ENCODE measurements at regions not wholly inside any gene's neighbourhood (a gene's known extent, or its start where the extent isn't known, plus 50 kb on each side); places are given as distances from the start of the nearest gene placed in this dataset.

- no peak for TF ChIP-seq TFCP2L1 (CRISPR knock-in tag; IDR thresholded peaks at IDR 0.05)
- Histone ChIP-seq H3K27ac (no peak overlapping the region), H3K4me2 (no peak overlapping the region), H3K9me3 (no peaks in the 10 kb centered on the region), H3K4me3 (no peak overlapping the region), H3K4me1 (no peaks in the 10 kb centered on the region)
- ChIA-PET CTCF (no interaction called here), POLR2A (no interaction called here)
- no peak for DNase-seq (ENCODE audit: low read depth in 1 of 2, low spot score in 1 of 2)
- ATAC-seq, result no peak
- FAIRE-seq, result no peak
- 11% methylated on average over 2 of the region's 2 CpGs for WGBS (ENCODE audit: missing lambda C conversion rate)
Measured at GRCh38 chr4:134401798-134402197, 200.2 kb upstream of the PABPC4L start.

GRCh38 chr4:134393592-134393991, 192.0 kb upstream of the PABPC4L start:
- no peak for ATAC-seq
- no peak overlapping the region for H3K27ac ChIP-seq
- DNase-seq (ENCODE audit: low read depth in 1 of 2, low spot score in 1 of 2), result no peak
- 87% methylated on average over 2 of the region's 2 CpGs for WGBS (ENCODE audit: missing lambda C conversion rate)
- H3K4me1 ChIP-seq, result no peaks in the 10 kb centered on the region
- ChIA-PET POLR2A (no interaction called here), CTCF (no interaction called here)
- H3K9me3 ChIP-seq, result no peaks in the 10 kb centered on the region
- TF ChIP-seq JUNB (IDR thresholded peaks at IDR 0.05) (no peak), RFX5 (IDR thresholded peaks at IDR 0.05) (no peak), USF2 (IDR thresholded peaks at IDR 0.05) (no peak), RARB (CRISPR knock-in tag; IDR thresholded peaks at IDR 0.05) (no peak), NPAS2 (CRISPR knock-in tag; IDR thresholded peaks at IDR 0.05; ENCODE audit: borderline replicate concordance) (no peak), EHMT2 (IDR thresholded peaks at IDR 0.05; ENCODE audit: low read depth) (no peak), MYC (IDR thresholded peaks at IDR 0.05; ENCODE audit: borderline replicate concordance, low read length) (no peak), EHF (CRISPR knock-in tag; IDR thresholded peaks at IDR 0.05) (no peak), ESRRA (IDR thresholded peaks at IDR 0.05; ENCODE audit: borderline replicate concordance, low read length) (no peak), RCOR1 (IDR thresholded peaks at IDR 0.05; ENCODE audit: low read depth, low read length) (no peak), ZNF302 (CRISPR knock-in tag; IDR thresholded peaks at IDR 0.05) (no peak), SMC3 (IDR thresholded peaks at IDR 0.05) (no peak), CHD4 (IDR thresholded peaks at IDR 0.05; ENCODE audit: borderline replicate concordance) (no peak), FOSL2 (IDR thresholded peaks at IDR 0.05) (no peak), FOSL2 (CRISPR knock-in tag; IDR thresholded peaks at IDR 0.05) (no peak)
- TF ChIP-seq, protein P1, sequence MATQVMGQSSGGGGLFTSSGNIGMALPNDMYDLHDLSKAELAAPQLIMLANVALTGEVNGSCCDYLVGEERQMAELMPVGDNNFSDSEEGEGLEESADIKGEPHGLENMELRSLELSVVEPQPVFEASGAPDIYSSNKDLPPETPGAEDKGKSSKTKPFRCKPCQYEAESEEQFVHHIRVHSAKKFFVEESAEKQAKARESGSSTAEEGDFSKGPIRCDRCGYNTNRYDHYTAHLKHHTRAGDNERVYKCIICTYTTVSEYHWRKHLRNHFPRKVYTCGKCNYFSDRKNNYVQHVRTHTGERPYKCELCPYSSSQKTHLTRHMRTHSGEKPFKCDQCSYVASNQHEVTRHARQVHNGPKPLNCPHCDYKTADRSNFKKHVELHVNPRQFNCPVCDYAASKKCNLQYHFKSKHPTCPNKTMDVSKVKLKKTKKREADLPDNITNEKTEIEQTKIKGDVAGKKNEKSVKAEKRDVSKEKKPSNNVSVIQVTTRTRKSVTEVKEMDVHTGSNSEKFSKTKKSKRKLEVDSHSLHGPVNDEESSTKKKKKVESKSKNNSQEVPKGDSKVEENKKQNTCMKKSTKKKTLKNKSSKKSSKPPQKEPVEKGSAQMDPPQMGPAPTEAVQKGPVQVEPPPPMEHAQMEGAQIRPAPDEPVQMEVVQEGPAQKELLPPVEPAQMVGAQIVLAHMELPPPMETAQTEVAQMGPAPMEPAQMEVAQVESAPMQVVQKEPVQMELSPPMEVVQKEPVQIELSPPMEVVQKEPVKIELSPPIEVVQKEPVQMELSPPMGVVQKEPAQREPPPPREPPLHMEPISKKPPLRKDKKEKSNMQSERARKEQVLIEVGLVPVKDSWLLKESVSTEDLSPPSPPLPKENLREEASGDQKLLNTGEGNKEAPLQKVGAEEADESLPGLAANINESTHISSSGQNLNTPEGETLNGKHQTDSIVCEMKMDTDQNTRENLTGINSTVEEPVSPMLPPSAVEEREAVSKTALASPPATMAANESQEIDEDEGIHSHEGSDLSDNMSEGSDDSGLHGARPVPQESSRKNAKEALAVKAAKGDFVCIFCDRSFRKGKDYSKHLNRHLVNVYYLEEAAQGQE (IDR thresholded peaks at IDR 0.05), result no peak
- TF ChIP-seq, protein P2, sequence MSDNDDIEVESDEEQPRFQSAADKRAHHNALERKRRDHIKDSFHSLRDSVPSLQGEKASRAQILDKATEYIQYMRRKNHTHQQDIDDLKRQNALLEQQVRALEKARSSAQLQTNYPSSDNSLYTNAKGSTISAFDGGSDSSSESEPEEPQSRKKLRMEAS (IDR thresholded peaks at IDR 0.05), result no peak
- H3K4me3 ChIP-seq, result no peak overlapping the region
- H3K4me2 ChIP-seq, result no peak overlapping the region
- FAIRE-seq, result no peak

DNA sequence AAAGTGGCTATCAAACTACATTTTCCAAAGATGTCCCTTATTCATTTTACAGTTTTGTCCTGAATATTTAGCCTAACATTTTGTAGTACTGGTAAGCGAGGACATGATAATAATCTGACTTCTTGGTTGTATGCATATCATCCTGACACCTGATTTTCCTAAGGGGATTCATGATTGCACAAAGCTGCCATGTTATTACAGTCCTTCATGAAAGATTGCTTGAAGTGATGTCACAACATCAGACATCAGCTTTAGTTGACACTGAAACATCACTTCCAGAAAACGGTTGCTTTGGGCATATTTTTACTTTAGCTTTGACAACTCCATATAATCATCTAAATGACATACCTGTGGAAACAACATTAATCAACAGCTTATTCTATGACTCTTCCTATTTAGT, 188.7 kb upstream of the PABPC4L start:
- no peak for DNase-seq (ENCODE audit: low read depth in 1 of 2, low spot score in 1 of 2)
- no peak for ATAC-seq
- TF ChIP-seq HOXB13 (CRISPR knock-in tag; IDR thresholded peaks at IDR 0.05; ENCODE audit: low read depth) (no peak), CHD2 (IDR thresholded peaks at IDR 0.05; ENCODE audit: low read length, partially characterized antibody) (no peak), NFE2L2 (conservative IDR thresholded peaks at IDR 0.05; ENCODE audit: low read length) (no peak), ESRRA (IDR thresholded peaks at IDR 0.05; ENCODE audit: borderline replicate concordance, low read length) (no peak), RCOR1 (IDR thresholded peaks at IDR 0.05; ENCODE audit: low read depth, low read length) (no peak)
- TF ChIP-seq, protein P3, sequence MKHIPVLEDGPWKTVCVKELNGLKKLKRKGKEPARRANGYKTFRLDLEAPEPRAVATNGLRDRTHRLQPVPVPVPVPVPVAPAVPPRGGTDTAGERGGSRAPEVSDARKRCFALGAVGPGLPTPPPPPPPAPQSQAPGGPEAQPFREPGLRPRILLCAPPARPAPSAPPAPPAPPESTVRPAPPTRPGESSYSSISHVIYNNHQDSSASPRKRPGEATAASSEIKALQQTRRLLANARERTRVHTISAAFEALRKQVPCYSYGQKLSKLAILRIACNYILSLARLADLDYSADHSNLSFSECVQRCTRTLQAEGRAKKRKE (CRISPR knock-in tag; IDR thresholded peaks at IDR 0.05; ENCODE audit: low read depth), result no peak
- TF ChIP-seq, protein P1 (IDR thresholded peaks at IDR 0.05), result no peak
- H3K4me2 ChIP-seq, result no peak overlapping the region
- WGBS (ENCODE audit: missing lambda C conversion rate), result 12% methylated on average over 2 of the region's 2 CpGs
- no peaks in the 10 kb centered on the region for H3K4me1 ChIP-seq
- H3K4me3 ChIP-seq, result no peak overlapping the region
- H3K27ac ChIP-seq, result no peak overlapping the region
- ChIA-PET POLR2A (no interaction called here), CTCF (no interaction called here)
- no peak for FAIRE-seq
- H3K9me3 ChIP-seq, result no peaks in the 10 kb centered on the region

All from A549 (cell line).